Testis (tissue), 2 donors: ENCODE measurements at regions not wholly inside any gene's neighbourhood (a gene's known extent, or its start where the extent isn't known, plus 50 kb on each side); places are given as distances from the start of the nearest gene placed in this dataset.

Experiments
- CTCF ChIP-seq, 3 experiments: fragments of 450-650 bp in 2 of 3; fragments of 200-600 bp in 1 of 3; sonication (generic) in 1 of 3; IDR thresholded peaks; one replicate each; pipeline ENCODE4 v1.5.1; 2016 to 2019; ENCODE audit warnings: antibody characterized with exemption in 3 of 3, mild to moderate bottlenecking in 2 of 3, moderate library complexity in 1 of 3
- POLR2A ChIP-seq: fragments of 450-650 bp; IDR thresholded peaks from one replicate; pipeline ENCODE4 v1.6.1; 2017; ENCODE audit warnings: antibody characterized with exemption, mild to moderate bottlenecking, moderate library complexity

- TF ChIP-seq CTCF (IDR thresholded peaks at IDR 0.05) (no peak), POLR2A (no peak)
Observed at GRCh38 chr7:21260939-21261338, 166.9 kb upstream of the SP4 start.
